HG03571 (cell line): ENCODE measurements at regions not wholly inside any gene's neighbourhood (a gene's known extent, or its start where the extent isn't known, plus 50 kb on each side); places are given as distances from the start of the nearest gene placed in this dataset.
"Not testable (repeated sequence)": the region's sequence is repeated elsewhere in the genome, so short reads cannot be mapped to it uniquely, and the experiment has no call there.

Experiments used
- ATAC-seq: cut with Tn5 transposase; IDR thresholded peaks from one replicate; pipeline ENCODE4 v1.9.1; 2021; ENCODE audit not compliant: unreplicated experiment

DNA sequence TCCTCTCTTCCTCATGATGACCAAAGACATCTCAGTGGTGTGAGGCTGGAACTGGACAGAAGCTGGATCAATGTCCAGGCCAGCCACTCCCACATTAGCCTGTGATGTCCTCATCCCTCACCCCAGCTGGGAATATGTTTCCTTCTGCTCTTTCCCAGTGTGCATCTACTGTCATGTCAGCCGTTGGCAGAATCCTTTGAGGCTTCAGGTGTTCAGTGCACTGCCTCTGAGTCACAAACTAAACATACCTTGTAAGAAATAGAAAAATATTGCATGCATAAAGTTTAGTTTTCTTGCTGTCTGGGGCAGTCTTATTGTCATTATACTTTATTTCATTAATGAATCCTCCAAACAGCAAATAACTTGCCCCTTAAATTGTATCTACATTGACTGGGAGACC is 161.6 kb upstream of the RASGRP1 start:
- ATAC-seq = no peak

DNA sequence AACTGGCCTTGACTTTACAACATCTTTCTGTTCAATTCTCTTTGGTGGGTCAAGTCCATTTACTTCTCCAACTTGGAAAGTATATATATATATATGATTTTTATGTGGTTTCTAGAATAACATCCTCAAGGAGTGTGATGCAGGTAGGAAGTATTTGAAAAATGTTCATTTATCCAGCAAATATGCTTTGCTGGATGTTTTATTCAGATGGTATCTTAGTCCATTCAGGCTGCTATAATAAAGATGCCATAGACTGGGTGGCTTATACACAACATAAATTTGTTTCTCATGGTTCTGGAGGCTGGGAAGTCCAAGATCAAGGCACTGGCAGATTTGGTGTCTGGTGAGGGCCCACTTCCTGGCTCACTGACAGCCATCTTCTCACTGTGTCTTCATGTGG is 168.7 kb upstream of the RASGRP1 start:
- no peak for ATAC-seq

DNA sequence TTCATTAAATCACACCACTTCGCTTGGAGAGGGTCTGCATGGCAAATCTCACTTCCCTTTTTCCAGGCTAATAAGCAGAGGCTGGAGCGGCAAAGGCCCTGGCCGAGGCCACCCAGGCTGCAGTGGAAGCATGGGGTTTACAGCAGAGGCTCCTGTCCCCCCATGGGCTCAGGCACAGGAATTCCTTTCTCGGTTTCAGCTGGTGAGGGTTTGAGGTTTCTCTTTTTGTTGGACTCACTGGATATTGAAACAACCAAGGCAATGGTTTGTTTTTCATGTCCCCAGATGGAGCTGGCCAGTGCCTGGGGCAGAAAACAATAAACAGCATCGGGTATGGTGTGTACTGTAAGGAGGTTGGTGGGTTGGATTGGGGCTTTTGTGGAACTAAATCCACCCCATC is 175.6 kb upstream of the RASGRP1 start:
- ATAC-seq = no peak

DNA sequence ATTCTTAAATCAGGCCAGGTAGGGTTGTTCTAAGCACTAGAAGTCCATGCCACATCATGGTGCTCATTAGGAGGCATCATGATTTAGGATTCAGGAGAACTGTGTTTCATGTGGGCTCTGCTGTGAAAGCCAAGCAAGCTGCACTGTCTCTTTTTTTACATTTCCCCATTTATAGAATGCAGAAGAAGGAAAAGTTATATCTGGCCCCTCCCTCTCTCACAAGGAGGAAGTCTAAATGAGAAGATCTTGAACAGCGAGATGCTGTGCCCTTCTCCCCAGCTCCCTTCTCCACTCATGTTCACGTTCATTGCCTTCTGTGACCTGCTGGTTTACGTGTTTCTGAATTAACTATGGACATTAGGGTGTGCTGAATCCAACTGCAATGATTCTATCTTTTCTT is 178.5 kb upstream of the RASGRP1 start:
- ATAC-seq = no peak

DNA sequence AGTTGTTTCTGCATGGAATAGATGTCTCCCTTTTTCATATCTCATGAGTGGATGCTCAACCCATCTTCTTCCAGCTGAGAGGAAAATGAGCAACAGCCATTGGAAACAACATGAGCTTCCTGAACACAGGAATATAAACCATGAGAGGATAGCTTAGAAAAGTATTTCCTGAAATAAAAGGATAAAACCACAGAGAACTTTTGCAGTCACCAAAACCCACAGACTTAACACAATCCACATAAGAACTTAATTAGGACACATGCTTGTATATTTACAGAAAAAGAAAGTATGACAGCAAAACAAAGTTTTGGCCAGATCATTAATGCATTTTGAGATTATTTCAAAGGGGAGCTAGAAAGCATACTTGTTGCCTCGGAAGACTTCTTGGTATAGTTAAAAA is 180.5 kb upstream of the RASGRP1 start:
- no peak for ATAC-seq

DNA sequence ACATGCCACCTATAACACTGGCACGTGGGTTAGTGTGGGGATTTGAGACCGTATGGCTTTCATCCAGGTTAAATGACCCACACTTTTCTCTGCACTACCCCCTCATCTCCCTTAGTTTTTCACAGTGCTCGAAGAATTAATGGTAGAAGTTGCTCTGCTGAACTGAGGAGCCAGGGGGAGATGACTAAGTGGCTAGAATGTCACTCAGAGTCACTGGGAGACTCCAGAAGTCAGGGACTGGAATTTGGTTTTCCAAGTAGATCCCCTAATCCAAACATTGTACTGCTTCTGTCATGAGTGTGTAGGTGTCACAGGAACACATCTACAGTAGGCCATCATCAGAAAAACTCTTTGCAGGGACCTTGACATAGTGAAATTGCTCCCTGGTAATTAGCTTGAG is 181.0 kb upstream of the RASGRP1 start:
- no peak for ATAC-seq

DNA sequence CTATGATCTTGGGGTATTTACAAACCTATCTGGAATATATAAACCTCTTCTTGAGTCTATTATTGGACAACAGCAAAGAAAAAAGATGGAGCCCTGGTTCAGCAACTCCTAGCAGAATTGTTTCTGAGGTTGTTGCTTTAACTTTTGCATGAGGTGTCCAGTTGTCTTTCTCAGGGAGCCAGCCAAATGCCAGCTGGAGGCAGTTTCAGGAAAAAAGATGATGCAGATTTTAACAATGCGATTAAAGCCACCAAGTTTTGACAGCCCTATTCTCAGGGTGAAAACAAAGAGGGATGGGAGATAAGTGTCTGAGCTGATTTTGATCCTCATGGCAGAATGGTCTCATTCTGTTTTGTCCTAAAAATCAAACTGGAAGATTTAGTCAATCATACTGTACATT is 181.6 kb upstream of the RASGRP1 start:
- ATAC-seq = no peak

DNA sequence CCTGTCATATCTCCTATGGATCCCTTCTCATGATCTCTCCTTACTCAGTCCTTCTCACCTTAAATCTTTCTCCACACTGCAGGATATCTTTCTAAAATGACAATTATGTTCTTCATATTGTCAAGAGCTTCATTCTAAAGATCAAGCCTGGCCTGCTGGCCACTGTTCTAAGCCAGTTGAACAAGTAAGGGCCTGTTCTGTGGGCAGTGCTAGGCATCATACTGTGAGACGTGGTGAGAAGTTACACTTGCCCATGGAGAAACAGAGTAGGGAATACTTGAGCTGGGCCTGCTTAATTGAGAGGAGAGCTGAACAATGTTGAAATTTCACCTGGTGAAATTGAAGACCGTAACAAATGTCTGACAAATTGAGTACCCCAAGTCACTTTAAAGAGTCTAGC is 184.1 kb upstream of the RASGRP1 start:
- ATAC-seq = no peak

DNA sequence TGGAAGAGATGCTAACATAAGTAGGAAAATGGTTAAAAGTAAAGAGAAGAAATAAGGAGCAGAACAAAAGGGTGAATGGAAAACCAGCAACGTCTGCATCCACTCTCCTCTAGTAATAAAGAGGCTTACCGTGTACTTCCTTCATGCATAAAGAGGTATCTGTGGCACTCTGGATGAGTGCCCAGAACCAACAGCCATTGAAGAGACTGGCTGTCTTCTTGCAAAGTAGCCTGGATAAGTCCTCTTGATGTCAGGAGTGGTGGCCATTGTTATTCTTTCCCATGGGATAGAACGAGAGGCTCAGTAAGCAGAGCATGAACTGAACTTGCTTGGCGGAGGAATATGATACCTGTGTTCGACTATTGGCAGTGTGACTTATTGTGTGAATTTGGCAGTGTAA is 186.2 kb upstream of the RASGRP1 start:
- ATAC-seq = no peak

DNA sequence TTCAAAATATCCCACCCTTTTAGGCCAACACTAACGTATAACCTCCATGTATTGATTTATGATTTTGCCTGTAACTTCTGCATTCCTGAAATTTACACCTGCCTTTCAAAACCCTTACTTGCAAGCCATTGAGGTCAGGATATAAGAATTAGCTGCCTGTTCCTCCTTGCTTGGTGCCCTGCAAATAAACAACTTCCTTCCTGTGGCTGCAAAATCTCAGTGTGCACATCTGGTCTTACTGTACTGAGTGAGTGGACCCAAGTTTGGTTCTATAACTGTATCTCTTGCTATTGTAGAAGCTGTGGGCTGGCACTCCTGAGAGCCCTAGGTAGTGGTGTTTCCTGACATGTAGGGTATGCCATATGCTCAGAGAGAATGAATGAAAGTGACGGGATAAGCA is 191.1 kb upstream of the RASGRP1 start:
- no peak for ATAC-seq

DNA sequence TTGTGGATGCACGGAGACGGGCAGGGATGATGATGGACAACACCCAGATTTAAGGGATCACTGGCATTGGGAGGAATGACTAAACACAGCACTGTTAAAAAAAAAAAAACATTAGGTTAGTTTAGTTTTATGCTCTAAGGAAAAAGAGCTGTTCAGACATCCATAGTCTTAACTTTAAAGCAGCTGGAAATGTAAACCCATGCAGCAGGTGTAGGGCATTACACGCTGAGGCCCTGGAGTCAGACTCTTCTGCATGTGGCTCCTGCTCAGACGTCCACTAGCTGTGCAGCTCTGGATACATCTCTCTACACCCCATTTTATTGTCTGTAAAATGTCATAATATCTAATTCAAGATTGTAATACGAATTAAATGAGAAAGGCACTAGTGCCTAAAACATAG is 191.8 kb upstream of the RASGRP1 start:
- no peak for ATAC-seq

DNA sequence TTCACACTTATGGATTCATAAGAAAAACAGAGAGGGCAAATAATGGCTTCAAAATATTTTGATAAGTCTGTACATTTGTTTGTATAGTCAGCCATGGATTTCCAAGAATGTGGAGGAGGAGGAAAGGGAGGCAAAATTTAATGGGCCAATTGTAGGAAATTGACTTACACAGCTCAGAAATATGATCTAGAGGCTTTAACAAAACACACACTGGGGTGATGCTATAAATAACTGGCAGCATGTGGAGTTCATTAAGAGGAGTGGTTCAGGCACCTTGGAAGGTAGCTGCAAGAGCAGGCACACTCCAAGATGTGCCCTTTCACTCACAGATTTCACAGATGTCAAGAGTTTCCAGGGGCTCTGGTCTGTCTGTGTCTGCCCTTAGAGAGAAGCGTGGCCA is 193.4 kb upstream of the RASGRP1 start:
- ATAC-seq = no peak

DNA sequence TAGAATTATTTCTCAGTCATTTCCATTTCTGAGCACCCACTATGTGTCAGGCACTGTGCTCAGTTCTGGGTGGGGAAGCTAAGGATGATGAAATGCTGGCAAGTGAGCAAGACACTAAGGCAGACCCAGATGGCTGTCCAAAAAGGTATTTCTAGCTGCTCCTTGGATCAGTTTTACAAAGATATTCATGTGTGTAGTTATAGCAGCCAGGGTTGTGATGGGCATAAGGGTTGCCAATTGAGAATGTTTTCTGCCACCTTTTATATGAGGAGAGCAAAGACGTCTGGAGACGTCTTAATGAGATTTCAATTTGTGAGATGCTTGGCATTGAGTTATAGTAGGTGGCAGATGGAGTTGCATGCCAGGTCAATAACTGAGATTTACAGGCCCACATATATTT is 197.1 kb upstream of the RASGRP1 start:
- no peak for ATAC-seq

DNA sequence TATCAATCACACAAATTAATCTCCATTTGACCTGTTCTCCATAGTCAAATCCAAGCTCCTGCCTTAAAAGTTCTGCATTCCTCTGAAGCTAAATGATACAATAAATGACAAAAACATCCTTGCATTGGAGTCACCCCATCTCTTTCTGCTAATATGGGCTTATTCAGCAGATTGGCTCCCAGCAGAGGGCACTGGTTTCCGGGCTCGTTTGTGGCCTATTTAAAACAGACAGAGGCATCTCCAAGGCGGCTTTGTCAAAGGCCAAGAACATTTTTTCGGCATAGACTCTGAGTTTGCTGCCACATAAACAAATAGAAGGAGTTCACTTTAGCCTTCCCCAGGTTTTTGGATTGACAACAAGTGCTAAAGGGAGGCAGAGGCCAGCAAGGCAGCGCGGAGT is 204.4 kb upstream of the RASGRP1 start:
- ATAC-seq = no peak

DNA sequence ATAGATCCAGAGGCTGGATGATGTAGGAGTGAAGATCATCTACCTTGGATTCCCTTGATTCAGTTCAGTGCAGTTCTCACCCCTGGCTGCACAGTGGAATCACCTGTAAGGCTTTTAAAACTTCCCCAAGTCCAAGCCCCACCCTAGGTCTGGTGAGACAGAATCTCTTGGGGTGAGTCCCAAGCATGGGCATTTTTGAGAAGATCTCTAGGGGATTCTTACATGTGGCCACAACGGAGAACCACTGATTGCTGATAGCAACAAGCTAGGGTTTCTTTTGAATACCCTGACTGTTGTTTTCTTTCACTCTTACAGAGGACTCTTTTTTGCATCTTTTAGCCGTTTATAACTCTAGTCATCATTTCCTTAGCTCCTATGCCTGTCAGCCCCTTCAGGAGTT is 204.9 kb upstream of the RASGRP1 start:
- ATAC-seq = no peak

DNA sequence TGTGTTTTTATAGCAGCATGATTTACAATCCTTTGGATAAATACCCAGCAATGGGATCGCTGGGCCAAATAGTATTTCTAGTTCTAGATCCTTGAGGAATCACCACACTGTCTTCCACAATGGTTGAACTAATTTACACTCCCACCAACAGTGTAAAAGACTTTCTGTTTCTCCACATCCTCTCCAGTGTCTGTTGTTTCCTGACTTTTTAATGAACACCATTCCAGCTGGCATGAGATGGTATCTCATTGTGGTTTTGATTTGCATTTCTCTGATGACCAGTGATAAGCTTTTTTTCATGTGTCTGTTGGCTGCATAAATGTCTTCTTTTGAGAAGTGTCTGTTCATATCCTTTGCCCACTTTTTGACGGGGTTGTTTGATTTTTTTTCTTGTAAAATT is 209.5 kb upstream of the RASGRP1 start:
- not testable (repeated sequence) for ATAC-seq

DNA sequence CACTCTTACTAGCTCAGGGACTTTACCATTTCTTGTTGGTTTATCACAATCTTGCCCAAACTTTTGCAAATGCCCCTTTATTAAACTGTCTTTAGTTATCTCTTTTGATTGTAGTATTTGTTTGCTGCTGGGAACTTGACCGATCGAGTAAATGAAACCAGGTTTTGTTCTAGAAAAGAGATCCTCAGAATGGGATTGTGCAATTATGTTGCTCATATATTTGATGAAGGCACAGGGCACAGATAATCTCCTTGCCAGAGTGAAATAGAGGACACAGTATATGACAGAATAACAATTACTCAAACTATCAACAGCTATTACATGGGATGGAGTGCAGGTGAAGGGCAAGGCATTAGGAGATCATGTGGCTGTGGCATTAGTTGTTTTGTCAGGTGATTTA is 216.6 kb upstream of the RASGRP1 start:
- no peak for ATAC-seq

DNA sequence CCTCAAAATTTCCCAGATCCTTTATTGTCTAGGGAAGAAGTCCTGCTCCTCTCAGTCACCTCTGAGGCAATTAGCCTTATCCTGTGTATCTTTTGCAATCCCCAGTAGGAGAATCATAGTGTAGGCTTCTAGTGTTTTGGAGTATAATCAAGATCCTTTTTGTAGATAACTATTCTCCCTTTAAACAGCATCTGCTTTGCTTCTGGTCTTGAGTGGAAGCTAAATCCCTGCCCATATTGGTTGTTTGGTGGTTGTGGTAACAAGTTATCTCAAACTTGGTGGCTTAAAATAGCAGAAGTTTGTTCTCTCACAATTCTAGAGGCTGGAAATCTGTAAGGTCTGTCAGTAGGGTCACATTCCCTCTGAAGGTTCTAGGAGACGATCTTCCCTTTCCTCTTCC is 217.5 kb upstream of the RASGRP1 start:
- ATAC-seq = no peak

DNA sequence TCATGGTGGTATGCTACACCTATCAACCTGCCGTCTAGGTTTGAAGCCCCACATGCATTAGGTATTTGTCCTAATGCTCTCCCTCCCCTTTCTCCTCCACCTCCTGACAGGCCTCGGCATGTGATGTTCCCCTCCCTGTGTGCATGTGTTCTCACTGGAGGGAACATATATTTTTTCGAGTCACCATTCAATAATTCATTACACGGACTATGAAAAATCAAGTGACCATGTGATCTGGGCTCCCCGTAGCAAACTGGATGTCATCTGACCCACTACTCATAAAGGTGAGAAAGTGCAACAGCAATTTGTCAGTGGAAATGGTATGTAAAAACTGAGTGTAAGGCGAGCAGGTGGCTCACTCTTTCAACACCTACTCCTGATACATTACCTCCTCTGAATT is 224.3 kb upstream of the RASGRP1 start:
- ATAC-seq = no peak

DNA sequence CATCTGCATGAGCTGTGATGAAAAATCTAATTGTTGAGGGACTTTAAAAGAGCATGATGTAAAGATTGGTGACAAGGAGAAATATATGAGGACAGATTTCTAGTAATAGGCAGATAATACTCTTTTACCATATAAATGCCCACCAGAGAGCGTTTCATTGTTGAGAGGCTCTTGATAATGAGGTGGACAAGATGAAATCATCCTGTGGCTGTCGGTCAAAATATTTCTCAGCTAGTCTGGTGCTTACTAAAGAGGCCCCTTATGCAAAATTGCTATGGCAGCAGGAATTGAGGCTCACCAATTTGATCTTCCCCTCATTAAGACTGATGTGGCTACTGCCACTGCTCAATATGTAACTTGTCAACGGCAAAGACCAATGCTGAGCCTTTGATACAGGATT is 225.0 kb upstream of the RASGRP1 start:
- ATAC-seq = no peak

DNA sequence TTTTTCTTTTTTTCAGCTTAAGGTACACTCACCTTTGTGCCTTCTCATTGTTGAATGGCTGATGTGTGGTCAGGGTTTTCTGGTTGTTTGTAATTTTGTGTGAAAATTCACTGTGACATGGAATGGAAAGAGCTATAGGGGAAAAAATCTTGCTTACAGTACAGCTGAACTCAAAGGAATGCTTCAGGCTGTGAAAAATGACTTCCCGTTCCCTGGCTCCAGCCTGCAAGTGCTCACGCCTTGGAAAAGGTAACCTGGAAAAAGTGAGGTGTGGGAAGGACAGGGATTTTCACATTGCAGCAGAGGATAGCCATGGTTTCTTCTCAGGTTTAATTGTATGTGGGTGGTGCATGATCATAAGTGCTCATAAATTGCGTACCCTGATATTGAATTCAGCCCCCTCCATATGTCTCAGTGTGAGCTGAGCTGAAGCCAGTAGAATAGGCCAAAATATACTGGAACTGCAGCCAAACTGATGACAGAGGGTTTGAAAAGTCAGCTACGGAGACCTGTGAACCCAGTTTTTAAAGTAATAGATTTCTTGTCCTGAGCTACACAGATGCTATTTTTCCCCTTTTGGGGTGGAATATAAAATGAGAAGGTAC is 228.7 kb upstream of the RASGRP1 start:
- no peak for ATAC-seq

DNA sequence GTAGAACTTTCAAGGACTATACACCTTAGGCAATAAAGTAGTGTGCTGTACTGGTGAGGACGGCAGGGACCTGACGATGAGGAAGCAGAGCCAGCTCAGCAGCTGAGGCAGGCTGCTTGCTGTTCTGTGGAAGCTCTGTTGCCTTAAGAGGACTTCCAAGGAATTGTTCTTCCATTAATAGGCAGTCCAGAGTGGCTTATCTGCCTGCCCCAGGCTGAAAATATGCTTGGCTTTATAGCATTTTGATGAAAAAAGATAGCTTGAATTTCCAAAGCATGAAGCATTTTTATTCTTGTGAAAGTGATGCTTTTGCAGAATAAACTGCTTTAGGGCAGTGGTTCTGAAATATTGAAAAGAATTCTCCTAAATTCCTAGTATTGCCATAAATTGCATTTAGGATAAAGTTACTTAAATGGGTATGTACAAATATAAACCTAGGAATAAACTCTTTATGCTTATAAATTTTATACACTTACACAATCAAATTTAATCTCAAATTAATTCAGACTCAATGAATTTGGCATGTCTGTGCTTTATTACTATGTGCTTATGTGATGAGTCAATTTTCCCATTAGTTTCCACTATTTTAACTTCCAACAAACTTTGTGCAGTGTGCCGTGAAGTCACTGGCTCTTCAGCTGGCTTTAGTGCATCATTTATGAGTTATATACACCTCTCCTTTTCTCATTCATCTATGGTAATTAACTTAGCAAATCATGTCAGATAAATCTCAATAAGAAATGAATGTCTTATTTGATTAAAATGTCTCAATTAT is 231.0 kb upstream of the RASGRP1 start:
- ATAC-seq = no peak

DNA sequence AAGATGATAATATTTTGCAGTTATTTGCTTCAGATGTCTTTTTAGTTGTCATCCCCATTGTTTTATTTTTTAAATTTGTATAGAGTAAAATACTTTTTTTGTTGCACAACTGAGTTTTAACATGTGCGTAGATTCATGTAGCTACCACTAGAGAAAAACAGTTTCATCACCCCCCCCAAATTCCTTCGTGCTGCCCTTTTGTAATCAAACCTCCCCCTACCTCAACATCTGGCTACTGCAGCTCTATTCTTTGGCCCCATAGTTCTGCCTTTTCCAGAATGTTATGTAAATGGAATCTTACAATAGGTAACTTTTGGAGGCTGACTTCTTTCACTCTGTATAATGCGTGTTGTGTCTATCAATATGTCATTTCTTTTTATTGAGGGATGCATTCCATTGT is 232.0 kb upstream of the RASGRP1 start:
- ATAC-seq = no peak
